H1 (cell line): ENCODE measurements at regions not wholly inside any gene's neighbourhood (a gene's known extent, or its start where the extent isn't known, plus 50 kb on each side); places are given as distances from the start of the nearest gene placed in this dataset.

ENCODE experiments used
- CTCF ChIA-PET: fragments of 300-600 bp; sonication (Branson Sonifier 250); formaldehyde crosslinking; loops from one replicate; lab custom pipeline; 2021; ENCODE audit not compliant: partially characterized antibody; lab: Charles Lee
- POLR2A ChIA-PET: fragments of 300-600 bp; sonication (Branson Sonifier 250); formaldehyde crosslinking; loops from one replicate; lab custom pipeline; 2021; ENCODE audit warnings: inconsistent platforms; ENCODE audit not compliant: partially characterized antibody; lab: Charles Lee
- DNase-seq, 2 experiments: peaks; one replicate each; pipeline versions ENCODE4 v3.0.0 to v3.0.0-alpha.2; 2010 to 2022; ENCODE audit warnings: low spot score in 2 of 2, low read depth in 1 of 2, mixed read lengths in 1 of 2
- FAIRE-seq: peaks from 2 replicates; lab custom pipeline; 2011; peaks lifted over from hg19 to GRCh38; lab: Jason Lieb, UNC
- H2AFZ ChIP-seq: 2 replicates; pipeline ENCODE4 v1.8.1; 2012; ENCODE audit warnings: low read length, inconsistent platforms
- H2AK5ac ChIP-seq: 2 replicates; pipeline ENCODE4 v1.6.1; 2013; ENCODE audit warnings: low read depth, low read length
- H2BK120ac ChIP-seq: replicated peaks from 2 replicates; pipeline ENCODE3; 2013; ENCODE audit warnings: low read depth, low read length, inconsistent platforms
- H2BK12ac ChIP-seq: 2 replicates; pipeline ENCODE4 v1.6.1; 2013; ENCODE audit warnings: low read depth, low read length
- H2BK15ac ChIP-seq: 2 replicates; pipeline ENCODE4 v1.6.1; 2013; ENCODE audit warnings: low read length
- H2BK20ac ChIP-seq: 2 replicates; pipeline ENCODE4 v1.6.1; 2013; ENCODE audit warnings: low read length
- H2BK5ac ChIP-seq: 2 replicates; pipeline ENCODE4 v1.6.1; 2013; ENCODE audit warnings: low read depth, low read length
- H3K14ac ChIP-seq: 2 replicates; pipeline ENCODE4 v1.6.1; 2013; ENCODE audit warnings: inconsistent platforms; ENCODE audit not compliant: insufficient read length
- H3K18ac ChIP-seq: 2 replicates; pipeline ENCODE4 v1.6.1; 2013; ENCODE audit warnings: low read length; ENCODE audit errors: extremely low read depth
- H3K23ac ChIP-seq: 2 replicates; pipeline ENCODE4 v1.6.1; 2013; ENCODE audit warnings: inconsistent platforms; ENCODE audit not compliant: insufficient read length
- H3K23me2 ChIP-seq: 2 replicates; pipeline ENCODE4 v1.6.1; 2013; ENCODE audit warnings: low read depth, low read length
- H3K27ac ChIP-seq: 2 replicates; pipeline ENCODE4 v1.6.1; 2011; ENCODE audit warnings: low read depth, low read length, inconsistent platforms
- H3K27me3 ChIP-seq, 4 experiments: replicated peaks in 1 of 4; 1 replicate in 1 of 4; 2 replicates in 3 of 4; pipeline versions ENCODE4 v1.6.1 to v1.8.1; 2011 to 2013; ENCODE audit warnings: low read length in 3 of 4, mild to moderate bottlenecking in 3 of 4, inconsistent platforms in 2 of 4, mixed read lengths in 2 of 4, moderate library complexity in 1 of 4; ENCODE audit not compliant: control insufficient read depth in 3 of 4, insufficient read depth in 3 of 4; ENCODE audit errors: extremely low read depth in 1 of 4
- H3K36me3 ChIP-seq, 4 experiments: 2 replicates each; pipeline versions ENCODE4 v1.6.1 to v1.8.1; 2011 to 2013; ENCODE audit warnings: mild to moderate bottlenecking in 4 of 4, low read length in 3 of 4, moderate library complexity in 2 of 4, control low read depth in 1 of 4, inconsistent platforms in 1 of 4; ENCODE audit not compliant: insufficient read depth in 4 of 4, control insufficient read depth in 2 of 4
- H3K4ac ChIP-seq: replicated peaks from 2 replicates; pipeline ENCODE3; 2013; ENCODE audit warnings: low read length, low read depth, mixed read lengths, inconsistent platforms; ENCODE audit not compliant: insufficient read length
- H3K4me1 ChIP-seq, 4 experiments: replicated peaks in 1 of 4; 1 replicate in 1 of 4; 2 replicates in 3 of 4; pipeline versions ENCODE4 v1.6.1 to v1.8.1; 2011 to 2013; ENCODE audit warnings: low read length in 3 of 4, inconsistent platforms in 2 of 4, mixed read lengths in 1 of 4; ENCODE audit not compliant: insufficient read depth in 4 of 4, control insufficient read depth in 3 of 4
- H3K4me2 ChIP-seq, 2 experiments: 2 replicates each; pipeline versions ENCODE4 v1.6.1 to v1.8.1; 2011 to 2013; ENCODE audit warnings: low read depth in 2 of 2, low read length in 2 of 2, control low read depth in 1 of 2, inconsistent platforms in 1 of 2, mild to moderate bottlenecking in 1 of 2; ENCODE audit not compliant: insufficient read depth in 1 of 2
- H3K4me3 ChIP-seq, 4 experiments: fragments of 200-600, 300-600 bp in 1 of 4; sonication (generic), shearing (Covaris generic), sonication (Bioruptor Twin) in 1 of 4; 2 replicates each; pipeline versions ENCODE4 v1.5.1 to v1.8.1; 2011 to 2016; ENCODE audit warnings: low read length in 4 of 4, low read depth in 3 of 4, control low read depth in 2 of 4, inconsistent platforms in 2 of 4, mild to moderate bottlenecking in 2 of 4, mixed read lengths in 1 of 4, moderate library complexity in 1 of 4; ENCODE audit not compliant: insufficient read depth in 2 of 4; ENCODE audit errors: extremely low read depth in 1 of 4
- H3K56ac ChIP-seq: replicated peaks from 2 replicates; pipeline ENCODE3; 2013; ENCODE audit warnings: low read depth, mild to moderate bottlenecking, mixed read lengths, low read length, inconsistent platforms; ENCODE audit not compliant: insufficient read length
- H3K79me1 ChIP-seq: 2 replicates; pipeline ENCODE4 v1.6.1; 2013; ENCODE audit warnings: low read depth, low read length, control low read depth
- H3K79me2 ChIP-seq, 2 experiments: 2 replicates each; pipeline versions ENCODE4 v1.6.1 to v1.8.1; 2012 to 2013; ENCODE audit warnings: low read length in 2 of 2, mild to moderate bottlenecking in 2 of 2, inconsistent platforms in 1 of 2; ENCODE audit not compliant: insufficient read depth in 2 of 2, control insufficient read depth in 1 of 2
- H3K9ac ChIP-seq, 4 experiments: replicated peaks in 1 of 4; 1 replicate in 1 of 4; 2 replicates in 3 of 4; pipeline versions ENCODE4 v1.6.1 to v1.8.1; 2011 to 2013; ENCODE audit warnings: low read depth in 3 of 4, low read length in 3 of 4, control low read depth in 2 of 4, mild to moderate bottlenecking in 2 of 4, moderate library complexity in 2 of 4, inconsistent platforms in 1 of 4; ENCODE audit errors: extremely low read depth in 1 of 4
- H3K9me3 ChIP-seq, 2 experiments: 2 replicates each; pipeline versions ENCODE4 v1.6.1 to v1.8.1; 2012 to 2013; ENCODE audit warnings: mild to moderate bottlenecking in 2 of 2, moderate library complexity in 2 of 2, control low read depth in 1 of 2, inconsistent platforms in 1 of 2, low read depth in 1 of 2, low read length in 1 of 2, mixed read lengths in 1 of 2; ENCODE audit not compliant: insufficient read depth in 2 of 2
- H4K20me1 ChIP-seq, 2 experiments: replicated peaks in 1 of 2; 2 replicates each; pipeline versions ENCODE3 to v1.8.1; 2011 to 2013; ENCODE audit warnings: inconsistent platforms in 2 of 2, low read length in 2 of 2, mild to moderate bottlenecking in 1 of 2; ENCODE audit not compliant: insufficient read depth in 2 of 2, control insufficient read depth in 1 of 2
- H4K5ac ChIP-seq: 2 replicates; pipeline ENCODE4 v1.6.1; 2013; ENCODE audit warnings: low read length, low read depth, mixed read lengths, inconsistent platforms; ENCODE audit not compliant: insufficient read length
- H4K8ac ChIP-seq: 2 replicates; pipeline ENCODE4 v1.8.0; 2013; ENCODE audit warnings: mild to moderate bottlenecking, moderate library complexity, low read length, inconsistent platforms; ENCODE audit not compliant: insufficient read depth; ENCODE audit errors: extremely low read depth
- H4K91ac ChIP-seq: replicated peaks from 2 replicates; pipeline ENCODE3; 2013; ENCODE audit warnings: low read length, mixed read lengths, inconsistent platforms; ENCODE audit not compliant: insufficient read length
- BCL11A ChIP-seq, 2 experiments: IDR thresholded peaks; one replicate each; pipeline ENCODE4 v1.6.1; 2011; ENCODE audit warnings: low read depth in 2 of 2, low read length in 2 of 2, mild to moderate bottlenecking in 2 of 2
- CHD1 ChIP-seq: IDR thresholded peaks from 2 replicates; pipeline ENCODE4 v1.6.1; 2012; ENCODE audit warnings: low read depth, low read length, improper control_type of control experiment
- JUND ChIP-seq: IDR thresholded peaks from 2 replicates; pipeline ENCODE4 v1.6.1; 2011; ENCODE audit warnings: mild to moderate bottlenecking, improper control_type of control experiment, low read length
- RFX5 ChIP-seq: IDR thresholded peaks from 2 replicates; pipeline ENCODE4 v1.6.1; 2011; ENCODE audit warnings: low read depth, low read length, improper control_type of control experiment, borderline replicate concordance
- whole genome bisulfite sequencing, 2 experiments: shearing (Covaris generic) in 1 of 2; methylation state at CpG; one replicate each; pipeline versions ENCODE4 v1.1.6 to v1.1.7; 2013 to 2015; ENCODE audit warnings: low lambda C conversion rate in 2 of 2, mixed read lengths in 2 of 2, inconsistent platforms in 1 of 2, low coverage in 1 of 2, missing lambda C conversion rate in 1 of 2; ENCODE audit not compliant: insufficient replicate concordance in 2 of 2, insufficient coverage in 1 of 2, insufficient read length in 1 of 2; ENCODE audit errors: extremely low coverage in 1 of 2, missing lambda C conversion rate in 1 of 2; 5-methylcytosine and 5-hydroxymethylcytosine counted together
- TF ChIP-seq, protein P1 (sequence below), 3 experiments: IDR thresholded peaks; 1 replicate in 2 of 3; 2 replicates in 1 of 3; pipeline versions ENCODE4 v1.5.1 to v1.6.1; 2011; ENCODE audit warnings: low read length in 3 of 3, mild to moderate bottlenecking in 3 of 3, inconsistent platforms in 2 of 3, low read depth in 1 of 3, moderate library complexity in 1 of 3; ENCODE audit not compliant: insufficient read depth in 1 of 3; ENCODE audit errors: control extremely low read depth in 1 of 3

DNA sequence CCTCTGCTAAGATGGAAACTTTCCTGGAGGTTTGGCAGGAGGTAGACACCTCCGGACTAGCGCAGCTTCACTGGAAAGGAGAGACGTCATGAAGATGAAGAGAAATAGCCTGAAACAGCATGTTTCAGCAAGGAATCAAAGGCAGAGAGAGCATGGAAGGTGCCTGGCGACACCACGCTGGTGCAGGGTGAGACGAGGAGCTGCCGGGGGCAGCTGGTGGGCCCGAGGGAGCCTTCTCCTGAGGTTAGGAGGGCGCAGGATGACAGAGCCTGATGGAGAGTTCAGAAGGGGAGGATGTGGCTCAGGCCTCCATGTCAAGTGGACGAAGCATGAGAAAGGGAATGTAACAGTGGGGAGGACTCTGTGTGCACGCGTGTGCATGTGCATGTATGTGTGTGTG lies 113.6 kb downstream of the TPRA1 start:
- Histone ChIP-seq H2BK120ac (no peak overlapping the region), H3K79me2 (no peaks in the 10 kb centered on the region), H2BK15ac (no peak overlapping the region; the same call in 1 of the 2 replicates), H3K27me3 (no peaks in the 10 kb centered on the region), H4K8ac (no peak overlapping the region), H3K23ac (no peak overlapping the region), H2AK5ac (no peak overlapping the region), H4K91ac (no peak overlapping the region), H3K4me3 (no peak overlapping the region), H3K27ac (no peak overlapping the region), H3K18ac (no peak overlapping the region), H4K5ac (no peak overlapping the region), H2BK20ac (0 out of 2 replicates have a peak overlapping the region, but pooled peaks have one; percentile 61), H2BK5ac (no peak overlapping the region), H4K20me1 (no peaks in the 10 kb centered on the region), H3K4me1 (peaks cover 0 to 10% (median 7%) of the 10 kb centered on the region in 4 experiments; a peak in 4 of 7 replicates), H2AFZ (0 out of 2 replicates have a peak overlapping the region, but pooled peaks have one; percentile 36), H3K36me3 (no peaks in the 10 kb centered on the region), H3K9me3 (no peaks in the 10 kb centered on the region), H3K4me2 (no peak overlapping the region), H3K56ac (no peak overlapping the region), H3K9ac (no peak overlapping the region), H3K14ac (no peak overlapping the region), H3K4ac (no peak overlapping the region), H2BK12ac (no peak overlapping the region), H3K79me1 (no peaks in the 10 kb centered on the region), H3K23me2 (no peaks in the 10 kb centered on the region; the same call in 1 of the 2 replicates)
- no peak for TF ChIP-seq RFX5
- TF ChIP-seq BCL11A (IDR thresholded peaks at IDR 0.05; ENCODE audit: low read depth in 2 of 2, low read length in 2 of 2) = no peak
- TF ChIP-seq, protein P1, sequence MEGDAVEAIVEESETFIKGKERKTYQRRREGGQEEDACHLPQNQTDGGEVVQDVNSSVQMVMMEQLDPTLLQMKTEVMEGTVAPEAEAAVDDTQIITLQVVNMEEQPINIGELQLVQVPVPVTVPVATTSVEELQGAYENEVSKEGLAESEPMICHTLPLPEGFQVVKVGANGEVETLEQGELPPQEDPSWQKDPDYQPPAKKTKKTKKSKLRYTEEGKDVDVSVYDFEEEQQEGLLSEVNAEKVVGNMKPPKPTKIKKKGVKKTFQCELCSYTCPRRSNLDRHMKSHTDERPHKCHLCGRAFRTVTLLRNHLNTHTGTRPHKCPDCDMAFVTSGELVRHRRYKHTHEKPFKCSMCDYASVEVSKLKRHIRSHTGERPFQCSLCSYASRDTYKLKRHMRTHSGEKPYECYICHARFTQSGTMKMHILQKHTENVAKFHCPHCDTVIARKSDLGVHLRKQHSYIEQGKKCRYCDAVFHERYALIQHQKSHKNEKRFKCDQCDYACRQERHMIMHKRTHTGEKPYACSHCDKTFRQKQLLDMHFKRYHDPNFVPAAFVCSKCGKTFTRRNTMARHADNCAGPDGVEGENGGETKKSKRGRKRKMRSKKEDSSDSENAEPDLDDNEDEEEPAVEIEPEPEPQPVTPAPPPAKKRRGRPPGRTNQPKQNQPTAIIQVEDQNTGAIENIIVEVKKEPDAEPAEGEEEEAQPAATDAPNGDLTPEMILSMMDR (IDR thresholded peaks at IDR 0.05; ENCODE audit: control extremely low read depth in 1 of 3, insufficient read depth in 1 of 3, low read depth in 1 of 3, low read length in 3 of 3) = no peak
- TF ChIP-seq JUND = no peak
- no peak for TF ChIP-seq CHD1
- 83% methylated on average over 12 of the region's 12 CpGs; no CpG with 5 or more reads in 1 of the 2 experiments for WGBS, 2 experiments
- POLR2A ChIA-PET = no interaction called here
- DNase-seq (no peak), FAIRE-seq (no peak)
- CTCF ChIA-PET = interaction anchor here (1.4 kb wide), 1 partner anchor 67 kb away, joined by 3 read pairs; no protein-coding TSS in a partner anchor
